Sigmoid colon (tissue), 6 donors: ENCODE measurements at regions not wholly inside any gene's neighbourhood (a gene's known extent, or its start where the extent isn't known, plus 50 kb on each side); places are given as distances from the start of the nearest gene placed in this dataset.
A peak's percentile ranks its signal among the peaks of the same experiment; 100 is the strongest.

ENCODE experiments used
- DNase-seq: peaks from one replicate; pipeline ENCODE4 v3.0.0-alpha.2; 2019
- H3K27ac ChIP-seq, 4 donors: fragments of 200-600 bp; sonication (generic); one replicate each; pipeline ENCODE4 v1.5.1; 2016 to 2019; ENCODE audit warnings: mild to moderate bottlenecking in 1 of 4
- H3K27me3 ChIP-seq, 3 donors: fragments of 200-600 bp; sonication (generic); one replicate each; pipeline ENCODE4 v1.5.1; 2019; ENCODE audit warnings: mild to moderate bottlenecking in 1 of 3
- H3K36me3 ChIP-seq, 4 donors: fragments of 200-600 bp; sonication (generic); one replicate each; pipeline ENCODE4 v1.5.1; 2016 to 2019
- H3K4me1 ChIP-seq, 4 donors: fragments of 200-600 bp; sonication (generic); one replicate each; pipeline ENCODE4 v1.5.1; 2017 to 2019
- H3K4me3 ChIP-seq, 4 donors: fragments of 200-600 bp; sonication (generic); one replicate each; pipeline ENCODE4 v1.5.1; 2017 to 2019; ENCODE audit warnings: mild to moderate bottlenecking in 2 of 4, moderate library complexity in 1 of 4
- H3K9me3 ChIP-seq, 4 donors: fragments of 200-600 bp in 3 of 4; sonication (generic) in 3 of 4; one replicate each; pipeline versions ENCODE4 v1.5.1 to v1.6.1; 2013 to 2019
- CTCF ChIP-seq, 4 experiments: fragments of 450-650 bp in 3 of 4; fragments of 200-600 bp in 1 of 4; IDR thresholded peaks; one replicate each; pipeline ENCODE4 v1.5.1; 2016 to 2019; ENCODE audit warnings: antibody characterized with exemption in 4 of 4, mild to moderate bottlenecking in 3 of 4, moderate library complexity in 2 of 4
- EP300 ChIP-seq, 4 donors: sonication (generic); formaldehyde crosslinking; IDR thresholded peaks; one replicate each; pipeline ENCODE4 v1.6.1; 2017; ENCODE audit warnings: antibody characterized with exemption in 4 of 4
- POLR2A ChIP-seq, 2 donors: fragments of 450-650 bp; IDR thresholded peaks; one replicate each; pipeline ENCODE4 v1.6.1; 2016; ENCODE audit warnings: antibody characterized with exemption in 2 of 2, mild to moderate bottlenecking in 2 of 2, moderate library complexity in 2 of 2
- POLR2AphosphoS5 ChIP-seq, 4 donors: sonication (generic); formaldehyde crosslinking; IDR thresholded peaks; one replicate each; pipeline ENCODE4 v1.6.1; 2017; ENCODE audit warnings: antibody characterized with exemption in 4 of 4
- WGBS, 2 donors: extraction: QIAGEN DNeasy Blood & Tissue Kit; methylation state at CpG; one replicate each; pipeline ENCODE4 v1.1.7; 2013; 5-methylcytosine and 5-hydroxymethylcytosine counted together
- intact Hi-C: fragments of 100-400 bp; cut with DNase I; formaldehyde crosslinking; loops from one replicate; pipeline ENCODE4 v1.15.1; 2023
- donor health status: healthy with polysubstance abuse.
- donor health status: healthy.

DNA sequence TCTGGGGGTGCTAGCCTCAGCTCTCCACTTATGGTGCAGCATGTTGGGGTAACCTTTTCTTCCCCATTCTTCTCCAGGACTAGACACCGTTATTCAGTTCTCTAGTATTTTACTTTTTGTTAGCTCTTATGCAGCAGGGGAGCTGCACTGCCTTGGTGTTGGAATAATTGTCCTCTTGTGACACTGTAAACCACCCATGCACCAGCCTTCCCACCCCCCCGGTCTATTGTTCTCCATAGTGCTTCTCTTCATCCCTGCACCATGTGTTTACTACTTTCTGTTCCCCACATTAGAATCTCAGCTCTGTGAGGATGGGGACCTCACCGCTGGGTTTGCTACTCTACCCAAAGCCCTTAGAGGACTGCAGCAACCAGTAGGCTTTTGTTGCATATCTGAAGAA, 230.7 kb downstream of the RPS24 start:
- WGBS, 2 donors: 92 to 94% methylated on average over 3 of the region's 3 CpGs
- no peak for DNase-seq
- H3K27me3 ChIP-seq: no peaks in the 10 kb centered on the region
- peaks cover 0 to 20% (median 8%) of the 10 kb centered on the region in 4 donors for H3K4me1 ChIP-seq
- intact Hi-C loops: no loop called here
- H3K9me3 ChIP-seq: no peaks in the 10 kb centered on the region
- no peaks in the 10 kb centered on the region for H3K36me3 ChIP-seq
- TF ChIP-seq CTCF (IDR thresholded peaks at IDR 0.05) (no peak), POLR2AphosphoS5 (IDR thresholded peaks at IDR 0.05) (no peak), POLR2A (IDR thresholded peaks at IDR 0.05) (no peak), EP300 (IDR thresholded peaks at IDR 0.05) (no peak)
- H3K4me3 ChIP-seq: no peak overlapping the region
- peak overlapping the region in 1 of 4 donors; percentile 17 for H3K27ac ChIP-seq

- Histone ChIP-seq H3K27ac (peak overlapping the region; percentile 56 to 83 (median 80)), H3K27me3 (no peaks in the 10 kb centered on the region), H3K4me1 (peaks cover 0 to 20% (median 8%) of the 10 kb centered on the region in 4 donors), H3K9me3 (no peaks in the 10 kb centered on the region), H3K36me3 (no peaks in the 10 kb centered on the region), H3K4me3 (peak overlapping the region in 3 of 4 donors; percentile 0 to 18 (median 11))
- TF ChIP-seq POLR2A (IDR thresholded peaks at IDR 0.05) (no peak), CTCF (IDR thresholded peaks at IDR 0.05) (no peak), POLR2AphosphoS5 (IDR thresholded peaks at IDR 0.05) (peak in 3 of 4 donors; percentile 29 to 32 (median 31)), EP300 (IDR thresholded peaks at IDR 0.05) (no peak)
- DNase-seq: no peak
- 59 to 68% methylated on average over 10 of the region's 10 CpGs for WGBS, 2 donors
- intact Hi-C loops: no loop called here
Observed at GRCh38 chr10:78266741-78267469, 233.2 kb downstream of the RPS24 start.

DNA sequence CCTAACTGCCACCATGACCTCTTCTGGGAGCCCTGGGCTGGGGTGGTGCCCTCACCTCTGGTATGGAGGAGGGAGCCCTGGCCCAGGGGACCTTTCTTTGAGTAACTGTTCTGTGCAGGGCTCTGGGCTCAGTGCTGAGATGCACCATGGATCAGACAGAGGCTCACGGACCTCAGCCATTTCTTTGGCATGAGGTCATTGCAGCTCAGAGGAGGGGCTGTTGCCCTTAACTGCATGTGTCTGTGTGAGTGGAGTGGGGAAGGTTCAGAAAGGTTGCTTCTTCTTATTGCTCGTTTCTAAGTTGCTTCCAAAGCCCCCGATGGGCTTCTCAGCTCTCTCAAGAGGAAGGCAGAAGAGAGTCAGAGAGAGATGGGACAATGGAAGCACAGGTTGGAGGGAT, 233.9 kb downstream of the RPS24 start:
- H3K27me3 ChIP-seq: no peaks in the 10 kb centered on the region
- no peak for DNase-seq
- H3K27ac ChIP-seq: peak overlapping the region; percentile 56 to 83 (median 80)
- intact Hi-C loops: no loop called here
- peaks cover 0 to 20% (median 8%) of the 10 kb centered on the region in 4 donors for H3K4me1 ChIP-seq
- 64 to 66% methylated on average over 3 of the region's 3 CpGs for whole genome bisulfite sequencing, 2 donors
- peaks cover 0 to 4% (median 0%) of the 10 kb centered on the region in 4 donors for H3K9me3 ChIP-seq
- H3K4me3 ChIP-seq: peak overlapping the region in 3 of 4 donors; percentile 0 to 18 (median 11)
- TF ChIP-seq EP300 (IDR thresholded peaks at IDR 0.05) (no peak), POLR2AphosphoS5 (IDR thresholded peaks at IDR 0.05) (no peak), POLR2A (IDR thresholded peaks at IDR 0.05) (no peak), CTCF (IDR thresholded peaks at IDR 0.05) (no peak)
- H3K36me3 ChIP-seq: no peaks in the 10 kb centered on the region

DNA sequence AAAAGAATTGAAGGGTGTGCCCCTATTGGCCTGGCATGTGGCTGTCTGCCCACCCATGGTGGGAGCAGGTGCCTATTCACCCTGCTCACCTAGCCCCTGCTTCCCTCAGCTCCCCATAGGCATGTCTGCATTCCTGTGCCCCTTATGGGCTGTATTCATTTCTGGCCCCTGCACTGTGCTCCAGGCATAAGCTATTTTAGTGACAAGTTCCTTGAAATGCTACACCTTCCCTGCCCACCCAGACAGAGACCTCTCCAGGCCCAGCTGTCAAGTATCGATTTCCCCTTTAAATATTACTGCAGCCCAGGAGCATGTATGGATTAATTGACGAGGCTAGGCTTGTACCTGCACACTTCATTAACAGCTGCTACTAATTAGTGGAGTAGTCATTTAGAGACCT, 235.4 kb downstream of the RPS24 start:
- Histone ChIP-seq H3K36me3 (no peaks in the 10 kb centered on the region), H3K4me1 (peaks cover 0 to 20% (median 8%) of the 10 kb centered on the region in 4 donors), H3K4me3 (no peak overlapping the region), H3K27me3 (no peaks in the 10 kb centered on the region), H3K9me3 (peaks cover 0 to 4% (median 0%) of the 10 kb centered on the region in 4 donors), H3K27ac (no peak overlapping the region)
- WGBS, 2 donors: 88 to 89% methylated on average over 2 of the region's 2 CpGs
- intact Hi-C loops: no loop called here
- DNase-seq: no peak
- TF ChIP-seq EP300 (IDR thresholded peaks at IDR 0.05) (no peak), POLR2AphosphoS5 (IDR thresholded peaks at IDR 0.05) (no peak), POLR2A (IDR thresholded peaks at IDR 0.05) (no peak), CTCF (IDR thresholded peaks at IDR 0.05) (no peak)
